Fibroblast of skin of abdomen (primary cell): ENCODE measurements at regions not wholly inside any gene's neighbourhood (a gene's known extent, or its start where the extent isn't known, plus 50 kb on each side); places are given as distances from the start of the nearest gene placed in this dataset.

Source experiments
- DNase-seq: peaks from one replicate; pipeline ENCODE4 v3.0.0-alpha.2; 2013

DNA sequence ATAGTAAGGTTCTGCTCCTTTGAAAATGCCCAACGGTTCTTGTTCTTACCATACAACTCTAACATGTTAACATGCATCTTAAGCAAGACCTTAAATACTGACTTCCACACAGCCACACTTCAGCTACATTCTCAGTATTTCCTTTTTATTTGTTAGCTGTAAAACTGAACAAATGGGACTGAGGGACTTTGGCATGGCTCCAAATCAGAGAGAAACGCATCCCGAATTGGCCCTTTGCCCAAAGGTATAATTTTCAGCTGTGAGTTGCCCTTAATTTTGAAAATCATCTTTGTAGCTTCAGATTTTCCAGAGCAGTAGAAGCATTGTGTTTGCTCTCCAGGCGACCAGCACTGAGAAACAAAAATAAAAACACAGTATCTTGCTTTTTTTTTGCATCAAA lies 56.4 kb downstream of the NEUROD6 start:
- DNase-seq, result no peak

DNA sequence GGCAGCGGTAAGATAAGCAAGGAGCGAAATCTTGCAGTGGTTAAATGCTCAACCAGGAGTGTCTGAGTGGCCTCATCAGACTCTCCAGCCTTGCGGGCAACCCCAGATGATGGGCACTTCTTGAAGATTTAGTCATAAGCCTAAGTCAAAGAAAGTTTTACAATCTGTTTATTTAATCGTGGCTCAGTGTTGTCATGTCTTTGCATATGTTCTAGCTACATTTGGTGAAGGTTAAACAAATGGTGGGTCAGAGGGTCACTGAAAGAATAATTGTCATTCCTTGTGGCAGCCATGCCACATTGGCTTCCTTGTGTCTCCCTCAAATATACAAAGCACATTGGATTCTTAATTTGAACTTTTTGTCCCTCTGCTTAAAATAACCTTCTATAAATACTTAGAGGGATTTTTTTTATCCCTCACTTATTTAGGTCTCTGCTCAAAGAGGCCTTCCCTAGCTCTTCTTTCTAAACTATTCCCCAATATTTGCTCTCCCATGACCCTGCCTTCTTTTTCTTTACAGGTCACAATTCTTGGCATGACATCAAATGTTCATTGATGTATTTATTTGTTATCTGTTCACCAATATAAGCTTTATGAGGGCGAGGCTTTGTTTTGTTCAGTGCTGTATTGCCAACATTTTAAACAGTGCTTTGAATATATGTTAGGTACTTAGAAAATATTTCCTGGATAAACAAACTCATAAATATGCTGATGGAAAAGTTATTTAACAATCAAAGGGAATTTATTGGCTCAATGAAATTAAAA lies 68.7 kb downstream of the NEUROD6 start:
- DNase-seq, result no peak

DNA sequence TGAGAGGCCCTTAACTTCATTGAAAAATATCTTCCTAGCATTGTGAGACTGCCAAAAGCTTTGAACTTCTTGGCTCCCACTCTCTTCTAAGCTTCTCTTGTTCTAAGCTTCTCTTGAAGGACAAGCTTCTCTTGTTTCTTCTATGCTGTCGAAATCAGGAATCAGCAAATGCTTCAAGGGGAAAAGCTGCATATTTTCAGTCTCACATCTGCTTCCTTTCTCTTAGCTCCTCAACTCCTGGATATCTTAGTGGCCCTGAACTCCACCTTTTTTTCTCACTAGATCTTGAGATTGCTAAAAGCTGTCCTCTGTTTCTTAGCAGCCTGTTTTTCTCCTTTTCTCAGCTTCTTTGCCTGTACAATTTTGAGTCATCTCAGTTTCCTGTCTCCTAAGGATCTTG lies 73.0 kb downstream of the NEUROD6 start:
- DNase-seq, result no peak

GRCh38 chr7:31263338-31263737 lies 77.2 kb downstream of the NEUROD6 start:
- no peak for DNase-seq

DNA sequence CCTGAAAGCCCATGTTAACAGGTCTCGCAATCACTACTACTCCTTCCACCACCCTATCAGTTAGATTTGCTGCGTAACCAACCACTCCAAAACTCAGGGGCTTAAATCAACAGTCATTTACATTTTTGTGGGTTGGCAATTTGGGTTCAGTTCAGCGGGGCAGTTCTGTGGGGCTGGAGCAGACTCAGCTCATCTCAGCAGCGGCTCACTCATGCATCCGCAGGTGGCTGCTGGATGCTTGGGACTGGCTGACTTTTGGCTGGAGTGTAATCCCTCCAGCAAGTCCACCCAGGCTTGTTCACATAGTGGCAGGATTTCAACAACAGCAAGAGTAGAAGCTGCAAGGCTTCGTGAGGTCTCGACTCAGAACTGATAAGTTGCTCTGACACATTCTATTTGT lies 79.2 kb downstream of the NEUROD6 start:
- DNase-seq, result no peak

DNA sequence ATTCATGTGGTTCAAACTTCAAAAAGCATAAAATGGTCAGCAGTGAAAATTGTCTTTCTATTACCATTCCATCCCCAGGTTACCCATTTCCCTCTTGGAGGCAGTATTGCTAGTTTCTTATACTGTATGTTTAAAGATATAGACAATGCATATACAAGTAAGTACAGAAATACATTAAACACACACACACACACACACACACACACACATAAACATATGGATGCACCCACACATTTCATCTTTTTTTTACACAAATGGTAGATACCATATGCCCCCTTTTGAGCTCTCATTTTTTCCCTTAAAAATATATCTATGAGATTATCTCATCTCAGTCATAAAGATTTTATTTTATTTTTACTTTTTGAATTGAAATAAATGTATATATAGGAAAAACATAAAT lies 79.7 kb downstream of the NEUROD6 start:
- DNase-seq, result no peak

- DNase-seq, result no peak
Measured at GRCh38 chr7:31258391-31258790, 82.1 kb downstream of the NEUROD6 start.

DNA sequence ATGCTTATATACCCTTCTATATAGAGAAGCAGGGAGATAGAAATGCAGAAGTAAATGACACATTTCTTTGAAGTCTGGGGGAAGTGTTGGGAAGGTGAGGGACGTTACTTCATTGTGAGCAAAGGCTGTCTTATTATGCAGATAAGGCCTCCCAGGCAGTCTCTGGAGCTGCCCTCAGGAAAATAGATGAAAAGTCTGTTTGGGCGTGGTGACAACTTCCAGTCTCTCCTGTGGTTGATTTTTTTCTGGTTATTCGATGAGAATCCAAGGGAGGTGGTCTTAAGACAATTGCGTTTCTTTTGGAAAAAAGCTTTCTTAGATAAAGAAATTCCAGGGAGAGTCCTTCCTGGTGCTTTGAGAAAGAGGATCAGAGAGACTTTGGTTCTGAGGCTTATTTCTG lies 84.0 kb downstream of the NEUROD6 start:
- no peak for DNase-seq

- peak; percentile 2 for DNase-seq
Measured at GRCh38 chr7:31254926-31255325, 85.6 kb downstream of the NEUROD6 start.

- DNase-seq, result no peak
Measured at GRCh38 chr7:31253532-31253931, 87.0 kb downstream of the NEUROD6 start.

GRCh38 chr7:31251441-31251840 lies 89.1 kb downstream of the NEUROD6 start:
- no peak for DNase-seq

- no peak for DNase-seq
Measured at GRCh38 chr7:31249671-31250070, 90.9 kb downstream of the NEUROD6 start.

GRCh38 chr7:31236868-31237267 lies 103.7 kb downstream of the NEUROD6 start:
- DNase-seq, result no peak

- DNase-seq, result no peak
Measured at GRCh38 chr7:31234836-31235605, 105.5 kb downstream of the NEUROD6 start.

DNA sequence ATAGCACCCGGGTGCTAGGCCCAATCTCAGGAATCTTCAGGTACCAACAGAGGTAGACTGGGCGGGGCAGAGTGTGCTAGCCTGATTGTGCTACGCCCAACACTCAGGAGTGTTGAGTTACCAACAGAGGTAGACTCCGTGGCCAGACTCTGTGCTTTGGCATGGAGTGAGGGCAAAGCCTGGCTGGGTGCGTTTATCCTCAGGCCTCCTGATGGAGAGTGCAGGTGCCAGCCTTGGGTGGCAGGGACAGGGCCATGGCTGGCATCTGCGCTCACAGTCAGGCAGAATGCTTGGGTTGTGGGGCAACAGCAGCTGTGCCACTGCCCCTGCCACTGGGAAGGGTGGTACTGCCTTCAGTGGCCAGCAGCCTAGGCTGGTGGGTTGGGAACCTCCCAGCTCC lies 111.6 kb downstream of the NEUROD6 start:
- no peak for DNase-seq

- no peak for DNase-seq
Measured at GRCh38 chr7:31214751-31215150, 125.8 kb downstream of the NEUROD6 start.

DNA sequence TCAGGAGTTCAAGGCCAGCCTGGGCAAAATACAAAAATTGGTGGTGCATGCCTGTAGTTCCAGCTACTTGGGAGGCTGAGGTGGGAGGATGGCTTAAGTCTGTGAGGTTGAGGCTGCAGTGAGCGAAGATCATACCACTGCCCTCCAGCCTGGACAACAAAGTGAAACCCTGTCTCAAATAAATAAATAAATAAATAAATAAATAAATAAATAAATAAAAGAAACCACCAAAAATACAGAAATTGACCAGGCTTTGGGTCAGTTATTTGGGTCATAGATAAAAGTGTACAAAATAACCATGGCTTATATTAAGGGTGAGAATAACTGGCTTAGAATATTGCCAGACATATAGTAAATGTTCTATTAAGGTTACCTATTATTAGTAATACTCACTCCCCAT lies 129.2 kb downstream of the NEUROD6 start:
- no peak for DNase-seq

- no peak for DNase-seq
Measured at GRCh38 chr7:31204071-31204470, 136.5 kb downstream of the NEUROD6 start.

DNA sequence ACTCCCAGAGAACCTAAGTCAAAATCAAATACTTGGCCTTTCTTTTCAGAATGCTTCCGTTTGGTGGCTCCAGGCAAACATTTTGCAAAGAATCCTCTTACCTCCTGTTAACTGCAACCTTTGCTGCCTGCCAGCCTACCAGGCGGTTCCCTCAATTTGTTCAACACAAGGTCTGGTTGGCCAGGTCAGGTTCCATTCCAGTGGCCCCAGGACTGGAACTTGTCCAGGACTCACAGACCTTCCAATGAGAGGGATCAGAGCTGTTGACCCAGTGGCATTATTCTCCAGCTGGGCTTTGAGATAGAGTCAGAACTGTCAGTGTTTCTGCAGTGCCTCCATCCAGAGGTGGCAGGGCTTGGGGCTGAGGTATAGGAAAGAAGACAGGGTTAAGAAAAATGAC lies 137.0 kb downstream of the NEUROD6 start:
- DNase-seq, result no peak

DNA sequence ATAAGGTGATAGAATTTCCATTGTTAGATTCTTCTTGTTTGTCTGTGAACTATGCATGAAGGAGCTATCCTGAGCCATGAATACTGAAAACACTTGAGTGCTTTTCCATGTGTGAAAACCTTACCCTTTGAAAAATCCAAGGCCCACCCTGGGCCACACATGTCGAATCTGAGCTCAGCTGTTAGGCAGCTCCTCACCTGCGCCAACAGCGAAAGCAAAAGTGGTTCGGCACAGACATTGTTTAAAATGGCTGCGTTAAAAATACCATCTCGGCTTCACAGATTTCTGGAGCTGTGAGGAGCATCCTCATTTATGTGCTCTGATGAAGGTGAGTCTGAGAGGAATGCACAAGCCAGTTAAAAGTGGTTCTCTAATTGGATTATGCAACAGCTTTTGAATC lies 137.7 kb downstream of the NEUROD6 start:
- no peak for DNase-seq

- peak; percentile 51 for DNase-seq
Measured at GRCh38 chr7:31192986-31193385, 140.9 kb downstream of the ADCYAP1R1 start.

GRCh38 chr7:31190906-31191305 lies 138.8 kb downstream of the ADCYAP1R1 start:
- DNase-seq, result no peak

GRCh38 chr7:31186202-31186601 lies 134.1 kb downstream of the ADCYAP1R1 start:
- DNase-seq, result no peak

- DNase-seq, result no peak
Measured at GRCh38 chr7:31175672-31176071, 123.6 kb downstream of the ADCYAP1R1 start.
